ENCODE measurements at regions not wholly inside any gene's neighbourhood (a gene's known extent, or its start where the extent isn't known, plus 50 kb on each side); places are given as distances from the start of the nearest gene placed in this dataset.
"Not testable (repeated sequence)": the region's sequence is repeated elsewhere in the genome, so short reads cannot be mapped to it uniquely, and the experiment has no call there.

- no peak for DNase-seq (ENCODE audit: low read depth)
Observed at GRCh38 chr2:59254279-59254678, 1013.2 kb upstream of the FANCL start.

- no peak for DNase-seq (ENCODE audit: low read depth)
Observed at GRCh38 chr2:59250307-59250677, 1009.2 kb upstream of the FANCL start.

DNA sequence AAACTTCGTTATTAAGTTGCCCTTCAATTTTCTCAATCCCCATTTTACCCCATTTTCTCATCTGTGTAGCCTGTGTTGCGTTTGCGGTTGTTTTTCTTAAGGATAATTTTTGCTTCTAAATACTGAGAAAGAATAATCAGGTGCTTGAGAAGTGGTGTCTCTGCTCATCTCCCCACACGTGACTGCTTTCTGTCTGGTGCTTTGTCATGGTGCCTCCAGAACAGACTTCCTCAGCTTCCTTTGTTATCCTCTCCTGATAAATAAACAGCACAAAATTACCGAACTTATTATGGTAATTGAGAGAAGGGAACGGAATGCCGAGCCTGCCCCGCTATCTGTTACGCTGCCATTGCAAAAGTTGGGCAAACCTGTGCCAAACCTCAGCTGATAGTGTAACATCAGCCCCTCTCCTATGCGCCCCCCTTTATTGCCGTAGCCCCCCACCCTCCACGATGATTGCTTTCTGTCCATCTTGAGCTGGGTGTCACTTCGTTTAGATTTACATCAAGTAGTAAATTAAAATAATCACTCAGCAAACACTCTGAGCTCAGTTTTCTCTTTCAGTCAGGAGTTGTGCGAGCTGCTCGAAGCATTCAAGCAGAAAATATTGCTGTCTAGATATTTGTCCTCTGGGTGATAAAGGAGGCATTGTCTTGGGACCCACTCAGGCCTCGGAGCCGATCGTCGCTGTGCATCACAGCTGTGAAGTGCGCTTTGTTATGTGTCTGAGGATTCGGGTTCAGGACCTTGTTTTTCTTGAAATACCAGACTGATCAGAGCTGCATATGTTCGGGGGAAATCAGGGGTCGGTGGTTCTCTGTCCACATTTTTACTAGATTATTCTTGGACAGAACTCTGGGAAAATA, 1008.5 kb upstream of the FANCL start:
- no peak for DNase-seq (ENCODE audit: low read depth)

- no peak for DNase-seq (ENCODE audit: low read depth)
Observed at GRCh38 chr2:59239146-59239545, 998.0 kb upstream of the FANCL start.

DNA sequence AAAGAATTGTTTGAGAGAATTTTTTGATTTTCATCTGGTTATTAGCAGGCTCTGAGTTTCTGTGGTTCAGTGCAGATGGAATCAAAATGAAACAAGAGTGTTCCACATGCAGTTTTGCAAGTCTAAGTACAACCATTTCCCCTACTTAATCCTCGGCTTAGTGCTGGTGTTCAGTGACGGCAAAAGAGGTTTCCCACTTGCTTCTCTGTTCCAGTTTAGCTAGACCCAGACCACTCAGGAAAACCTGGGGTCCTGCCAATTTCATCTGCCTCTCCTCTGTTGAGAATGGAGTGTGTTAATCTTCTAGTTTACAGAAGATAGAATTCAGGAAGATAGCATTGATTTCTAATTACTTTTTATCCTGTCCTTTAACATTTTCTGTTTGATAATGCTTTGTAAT, 996.2 kb upstream of the FANCL start:
- no peak for DNase-seq (ENCODE audit: low read depth)

DNA sequence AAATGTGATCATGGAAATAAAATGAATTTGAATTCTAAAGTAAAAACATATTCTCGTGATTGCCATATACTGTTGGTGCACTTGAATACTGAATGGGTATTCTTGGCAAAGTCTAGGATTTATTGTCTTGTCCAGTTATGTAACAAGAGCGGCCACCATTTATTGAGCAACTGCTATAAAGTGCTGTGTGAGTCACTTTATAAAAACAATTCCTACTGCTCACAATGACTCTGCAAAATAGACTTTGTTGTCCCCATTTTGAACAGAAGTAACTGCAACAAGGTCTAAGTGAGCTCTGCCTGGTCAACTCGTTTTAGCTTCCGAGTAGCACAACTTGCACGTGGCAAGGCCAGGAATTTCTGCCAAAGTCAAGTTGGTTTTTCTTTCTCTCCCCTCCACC, 995.6 kb upstream of the FANCL start:
- no peak for DNase-seq (ENCODE audit: low read depth)

DNA sequence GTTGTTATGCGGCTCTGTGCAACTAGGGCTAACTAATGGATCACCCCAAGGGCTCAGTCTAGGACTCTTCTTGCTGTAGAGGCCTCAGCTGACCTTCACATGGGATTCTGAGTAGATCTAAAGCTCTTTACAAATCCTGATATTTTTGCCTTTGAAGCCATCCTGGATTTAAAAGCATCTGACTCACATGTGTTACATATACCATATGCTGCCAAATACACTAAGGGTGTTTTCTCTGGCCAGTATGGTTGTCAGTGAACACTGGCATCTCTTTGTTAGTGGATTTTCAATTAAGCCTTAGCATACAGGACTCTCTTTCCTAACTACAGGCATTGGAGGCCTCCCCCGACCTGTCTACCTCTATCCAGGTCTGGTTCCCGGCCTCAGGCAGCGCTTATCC, 992.8 kb upstream of the FANCL start:
- no peak for DNase-seq (ENCODE audit: low read depth)

DNA sequence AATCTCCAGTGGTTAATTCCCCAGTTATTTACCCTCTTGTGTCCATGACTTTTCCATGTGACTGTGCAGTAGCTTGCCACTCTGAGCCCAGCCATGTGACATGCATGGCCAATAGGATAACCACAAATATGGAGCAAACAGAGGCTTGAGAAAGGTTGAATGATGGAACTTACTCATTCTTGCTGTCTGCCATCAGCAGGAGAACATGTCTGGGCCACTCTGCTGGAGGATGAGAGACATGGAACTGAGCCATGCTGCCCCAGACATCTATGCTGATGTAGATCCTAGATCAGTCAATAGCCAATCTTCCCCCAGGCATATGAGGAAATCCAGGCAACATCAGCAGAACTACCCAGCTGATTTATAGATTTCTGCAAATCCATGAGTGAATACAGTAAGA, 992.3 kb upstream of the FANCL start:
- no peak for DNase-seq (ENCODE audit: low read depth)

DNA sequence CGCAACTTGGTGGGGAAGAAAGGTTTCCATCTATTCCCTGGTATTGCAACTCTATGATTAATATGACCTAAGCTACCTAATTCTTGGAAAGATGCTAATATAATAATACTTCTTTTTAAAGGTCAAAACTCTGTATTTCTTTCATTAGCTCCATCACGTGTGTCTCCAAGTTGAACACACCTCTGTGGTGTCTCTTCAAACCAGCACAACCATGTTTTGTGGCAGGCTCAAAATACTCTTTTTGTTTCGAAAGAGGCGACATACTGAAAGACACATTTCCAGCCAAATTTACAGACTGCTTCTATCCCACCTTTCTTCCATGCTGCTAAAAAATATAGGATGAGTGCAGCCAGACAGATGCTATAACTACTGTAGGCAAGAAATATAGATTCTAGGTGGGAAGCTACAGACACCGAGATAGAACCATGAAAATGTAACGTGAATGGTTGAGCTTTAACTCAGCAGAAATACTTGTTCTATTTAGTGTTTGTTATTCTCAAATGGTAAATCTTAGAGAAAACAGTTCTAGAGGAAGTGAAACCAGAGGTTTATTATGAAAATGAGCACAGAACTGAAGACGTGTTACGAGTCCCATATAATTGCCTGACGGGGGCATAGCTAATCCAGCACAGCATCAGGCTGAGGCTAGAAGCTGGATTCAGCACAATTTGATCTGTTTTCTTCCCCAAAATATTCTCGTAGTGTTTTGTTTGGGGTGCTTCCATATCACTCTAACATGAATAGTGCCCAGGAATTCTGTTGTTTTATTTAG, 991.5 kb upstream of the FANCL start:
- no peak for DNase-seq (ENCODE audit: low read depth)

- not testable (repeated sequence) for DNase-seq (ENCODE audit: low read depth)
Observed at GRCh38 chr2:59226362-59226761, 985.2 kb upstream of the FANCL start.

DNA sequence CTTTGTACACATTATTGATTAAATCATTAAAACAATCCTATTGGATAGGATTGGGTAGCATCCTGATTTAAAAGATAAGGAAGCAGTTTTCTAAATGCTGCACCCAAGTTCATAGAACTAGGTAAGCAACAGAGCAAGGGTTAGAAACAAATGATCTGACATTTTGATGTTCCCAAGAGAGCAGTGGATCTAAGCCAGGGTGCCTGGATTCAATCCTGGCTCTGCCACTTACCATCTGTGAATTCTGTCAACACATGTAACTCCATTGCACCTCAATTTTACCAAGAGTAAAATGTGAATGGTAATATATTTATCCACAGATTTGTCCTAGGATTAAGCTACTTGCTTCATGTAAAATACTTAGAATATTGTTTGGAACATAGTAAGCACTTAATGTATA, 982.6 kb upstream of the FANCL start:
- no peak for DNase-seq (ENCODE audit: low read depth)

DNA sequence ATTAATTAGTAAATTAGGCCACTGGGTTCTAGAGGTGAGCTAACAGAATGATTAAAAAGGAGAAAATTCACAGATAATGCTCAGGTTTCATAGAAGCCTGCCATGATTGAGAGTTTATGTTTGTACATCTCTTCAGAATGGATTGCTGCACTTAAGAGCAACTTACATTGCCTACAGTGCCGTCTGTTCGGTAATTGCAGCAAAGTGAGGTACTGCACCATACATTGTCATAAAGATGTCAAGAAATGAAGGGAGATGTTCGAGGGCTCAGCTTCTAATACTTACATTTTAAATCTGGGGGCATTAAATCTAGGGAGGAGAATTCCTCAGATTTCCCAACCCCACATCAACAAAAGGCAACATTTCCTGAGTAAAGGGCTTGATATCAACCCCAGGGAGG, 976.2 kb upstream of the FANCL start:
- DNase-seq (ENCODE audit: low read depth): no peak

GRCh38 chr2:59206361-59206760, 965.2 kb upstream of the FANCL start:
- no peak for DNase-seq (ENCODE audit: low read depth)

DNA sequence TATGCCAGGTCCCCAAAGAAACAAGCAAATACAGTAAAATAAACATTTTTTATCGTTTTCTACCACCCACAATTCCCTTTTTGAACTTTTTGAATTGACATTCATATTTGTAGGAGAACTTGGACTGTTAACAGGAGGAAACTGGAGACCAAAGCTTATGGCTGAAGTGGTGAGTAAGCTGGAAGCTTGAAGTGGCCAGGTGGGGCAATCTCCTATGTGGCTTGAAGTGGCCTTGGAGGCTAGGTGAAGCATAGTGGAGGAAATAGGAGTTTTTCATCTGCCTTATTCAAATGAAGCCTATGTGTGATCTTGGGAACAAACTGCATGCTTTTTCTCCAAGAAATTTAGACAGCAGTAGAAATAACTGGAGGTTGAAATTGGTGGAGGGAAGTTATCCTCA, 962.9 kb upstream of the FANCL start:
- DNase-seq (ENCODE audit: low read depth): no peak

- no peak for DNase-seq (ENCODE audit: low read depth)
Observed at GRCh38 chr2:59196491-59196890, 955.4 kb upstream of the FANCL start.

DNA sequence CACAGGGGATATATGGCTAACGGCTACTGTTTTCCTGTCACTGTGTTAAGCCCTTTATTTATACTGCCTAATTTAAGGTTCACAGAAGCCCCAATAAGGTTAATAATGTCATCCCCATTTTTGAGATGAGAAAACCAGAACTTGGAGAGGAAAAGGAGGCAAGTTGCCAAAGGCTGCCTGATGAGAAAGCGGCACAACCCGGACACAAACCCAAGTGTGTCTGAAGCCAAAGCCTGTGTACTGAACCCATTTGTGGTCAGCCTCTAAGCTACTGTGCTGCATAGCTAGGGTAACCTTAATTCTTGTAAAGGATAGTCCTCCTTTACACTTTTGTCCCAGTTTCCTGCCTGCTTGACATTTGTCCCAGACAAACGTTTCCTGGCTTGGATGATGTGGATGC, 954.7 kb upstream of the FANCL start:
- no peak for DNase-seq (ENCODE audit: low read depth)

DNA sequence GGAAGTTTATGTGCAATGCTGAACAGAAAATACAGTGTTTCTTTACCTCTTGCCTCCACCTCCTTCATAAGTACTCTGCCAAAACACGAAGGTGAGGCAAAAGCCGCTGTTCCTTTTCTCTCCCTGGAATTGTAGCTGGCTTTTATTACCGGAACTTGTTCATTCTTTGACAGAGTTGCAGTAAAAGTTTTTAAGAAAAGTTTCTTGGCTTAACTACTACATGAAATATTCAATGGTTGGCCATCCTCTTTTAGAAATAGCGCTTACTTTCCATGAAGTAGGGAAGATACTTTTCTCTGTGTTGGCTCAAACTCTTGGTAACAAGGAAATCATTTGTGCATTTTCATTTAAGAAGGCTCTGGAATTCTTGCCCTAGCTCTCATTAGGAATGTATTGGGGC, 950.7 kb upstream of the FANCL start:
- DNase-seq (ENCODE audit: low read depth): no peak

DNA sequence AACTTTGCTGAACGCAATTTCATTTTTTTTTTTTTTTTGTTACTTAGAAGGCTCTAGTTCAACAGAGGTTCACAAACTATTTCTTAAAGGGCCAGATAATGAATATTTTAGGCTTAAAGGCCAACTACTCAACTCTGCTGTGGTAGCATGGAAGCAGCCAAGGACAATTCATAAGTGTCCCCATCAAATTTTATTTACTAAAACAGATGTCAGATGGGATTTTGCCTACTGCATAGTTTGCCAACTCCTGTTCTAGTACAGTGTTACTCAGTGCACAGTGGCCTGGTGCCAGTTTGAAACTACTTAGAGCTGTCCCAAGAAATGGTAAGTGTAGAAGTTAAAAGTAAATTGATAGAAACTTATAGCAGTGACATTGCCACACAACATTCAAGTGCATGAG, 949.4 kb upstream of the FANCL start:
- DNase-seq (ENCODE audit: low read depth): no peak

DNA sequence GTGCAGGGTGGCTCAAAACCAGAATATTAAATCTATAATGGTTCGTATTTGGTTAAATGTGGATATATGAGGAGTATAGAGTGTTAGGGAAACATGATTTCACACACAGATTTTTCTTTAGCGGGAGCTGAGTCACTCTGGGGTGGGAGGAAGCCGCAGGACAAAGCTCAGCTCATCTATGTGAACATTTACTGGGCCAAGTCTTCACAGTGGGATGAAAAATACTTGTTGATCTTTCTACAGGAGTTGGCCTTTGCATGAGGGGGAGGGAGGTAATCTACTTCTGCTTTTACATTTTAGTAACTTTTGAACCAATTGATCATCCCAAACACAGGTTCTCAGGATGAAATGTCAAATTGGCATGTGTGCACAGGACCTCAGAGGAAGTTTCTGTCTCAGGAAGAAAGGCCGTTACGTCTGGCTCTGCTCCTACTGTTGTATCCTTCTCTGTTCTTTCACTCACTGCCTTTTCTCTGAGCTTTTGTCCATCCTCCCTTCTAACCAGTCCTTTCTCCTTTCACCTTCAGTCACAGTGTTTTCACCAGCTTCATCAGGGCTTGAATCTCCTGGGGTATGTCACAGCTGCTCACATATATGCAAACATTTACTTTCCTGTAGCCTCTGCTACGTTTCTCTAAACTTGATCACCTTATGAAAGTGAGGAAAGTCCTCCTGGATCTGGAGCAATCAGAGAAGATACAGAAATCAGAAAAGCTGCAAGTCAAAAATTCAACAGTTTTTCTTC, 943.3 kb upstream of the FANCL start:
- no peak for DNase-seq (ENCODE audit: low read depth)

DNA sequence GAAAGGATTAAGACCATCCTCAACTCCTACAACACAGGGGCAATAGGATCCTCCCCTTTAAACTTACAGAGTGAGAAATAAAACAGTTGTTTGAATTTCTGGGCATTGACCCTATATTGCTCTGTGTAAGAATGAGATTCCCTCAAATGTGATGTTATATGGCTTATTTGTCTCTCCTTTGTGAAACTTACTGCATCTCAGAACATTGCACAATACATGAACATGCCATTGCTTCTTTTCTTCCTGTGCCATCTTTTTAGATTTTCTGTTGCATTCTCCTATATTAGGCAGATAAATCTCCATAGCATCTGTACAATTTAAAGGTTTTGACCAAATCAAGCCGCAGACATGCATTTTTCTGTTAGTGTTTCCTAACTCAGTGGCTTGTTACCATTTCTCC, 941.9 kb upstream of the FANCL start:
- no peak for DNase-seq (ENCODE audit: low read depth)

GRCh38 chr2:59182249-59182648, 941.1 kb upstream of the FANCL start:
- peak; percentile 7 for DNase-seq (ENCODE audit: low read depth)

- no peak for DNase-seq (ENCODE audit: low read depth)
Observed at GRCh38 chr2:59181347-59181746, 940.2 kb upstream of the FANCL start.

DNA sequence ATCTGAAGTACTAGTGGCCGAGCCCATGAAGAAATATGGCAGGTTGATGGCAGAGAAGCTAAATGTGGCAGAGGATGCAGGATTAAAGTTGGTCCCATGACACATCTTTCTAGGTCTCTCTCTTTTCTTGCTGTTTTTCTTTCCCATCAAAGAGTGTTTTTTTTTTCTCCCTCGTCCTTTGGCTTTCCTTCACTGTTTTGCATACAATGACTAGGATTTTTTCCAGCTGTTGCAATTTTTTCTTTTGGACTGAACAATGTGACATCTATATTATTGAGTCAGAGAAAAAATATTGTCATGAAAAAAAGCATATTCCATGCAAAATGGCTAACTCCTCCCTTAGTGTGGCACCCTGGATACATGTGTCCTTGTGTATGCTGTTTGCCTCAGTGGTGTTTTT, 939.5 kb upstream of the FANCL start:
- no peak for DNase-seq (ENCODE audit: low read depth)

Measured in CMK (cell line).